Endodermal cell (in vitro differentiated cells): ENCODE measurements at regions not wholly inside any gene's neighbourhood (a gene's known extent, or its start where the extent isn't known, plus 50 kb on each side); places are given as distances from the start of the nearest gene placed in this dataset.

Experiments used
- DNase-seq: peaks from one replicate; pipeline ENCODE4 v3.0.0-alpha.2; 2017
- H3K27ac ChIP-seq: 2 replicates; pipeline ENCODE4 v1.5.1; 2013; ENCODE audit warnings: mild to moderate bottlenecking, low read depth, low read length, moderate library complexity
- H3K27me3 ChIP-seq: 2 replicates; pipeline ENCODE4 v1.6.1; 2013; ENCODE audit warnings: mild to moderate bottlenecking, low read length, moderate library complexity; ENCODE audit not compliant: insufficient read depth, control insufficient read depth, poor library complexity, severe bottlenecking
- H3K36me3 ChIP-seq: 2 replicates; pipeline ENCODE4 v1.7.0; 2013; ENCODE audit warnings: mild to moderate bottlenecking, low read length, moderate library complexity; ENCODE audit not compliant: control insufficient read depth, insufficient read depth
- H3K4me1 ChIP-seq: one replicate; pipeline ENCODE4 v1.7.0; 2013; ENCODE audit warnings: low read length; ENCODE audit not compliant: control insufficient read depth, insufficient read depth
- H3K4me3 ChIP-seq: 2 replicates; pipeline ENCODE4 v1.5.1; 2013; ENCODE audit warnings: mild to moderate bottlenecking, low read length, moderate library complexity
- H3K9ac ChIP-seq: 2 replicates; pipeline ENCODE4 v1.6.1; 2013; ENCODE audit warnings: mild to moderate bottlenecking, low read length, moderate library complexity; ENCODE audit not compliant: poor library complexity, severe bottlenecking; ENCODE audit errors: extremely low read depth
- H3K9me3 ChIP-seq: 2 replicates; pipeline ENCODE4 v1.6.1; 2013; ENCODE audit warnings: mild to moderate bottlenecking, low read length, moderate library complexity; ENCODE audit not compliant: control insufficient read depth
- H3K27ac Mint-ChIP-seq: 2 replicates; pipeline ENCODE4 v1.8.0; 2020; ENCODE audit warnings: mixed read lengths
- H3K27me3 Mint-ChIP-seq: 2 replicates; pipeline ENCODE4 v1.8.0; 2021; ENCODE audit warnings: mild to moderate bottlenecking, mixed read lengths; ENCODE audit not compliant: insufficient read depth
- H3K36me3 Mint-ChIP-seq: 2 replicates; pipeline ENCODE4 v1.8.0; 2020; ENCODE audit warnings: low read depth, mixed read lengths
- H3K4me1 Mint-ChIP-seq: 2 replicates; pipeline ENCODE4 v1.8.0; 2020; ENCODE audit warnings: mixed read lengths
- H3K4me3 Mint-ChIP-seq: 2 replicates; pipeline ENCODE4 v1.8.0; 2020; ENCODE audit warnings: mild to moderate bottlenecking, moderate library complexity, mixed read lengths
- H3K9me3 Mint-ChIP-seq: 2 replicates; pipeline ENCODE4 v1.8.0; 2020; ENCODE audit warnings: mild to moderate bottlenecking, mixed read lengths
- CTCF ChIP-seq: fragments of 200-600 bp; sonication (generic); conservative IDR thresholded peaks from 2 replicates; pipeline ENCODE4 v1.5.0; 2021; ENCODE audit warnings: antibody characterized with exemption, mild to moderate bottlenecking
- WGBS, 2 experiments: methylation state at CpG; one replicate each; pipeline versions ENCODE4 v1.1.5 to v1.1.7; 2013; ENCODE audit warnings: missing lambda C conversion rate in 2 of 2, mixed read lengths in 1 of 2; ENCODE audit not compliant: insufficient coverage in 1 of 2, insufficient read length in 1 of 2; 5-methylcytosine and 5-hydroxymethylcytosine counted together

GRCh38 chr20:39600156-39600555 is 638.0 kb downstream of the DHX35 start:
- Histone ChIP-seq H3K9ac (no peak overlapping the region), H3K4me1 (no peaks in the 10 kb centered on the region), H3K27me3 (no peaks in the 10 kb centered on the region), H3K27ac (no peak overlapping the region), H3K4me3 (no peak overlapping the region), H3K9me3 (no peaks in the 10 kb centered on the region), H3K36me3 (no peaks in the 10 kb centered on the region)
- Mint-ChIP-seq H3K27ac (no peak overlapping the region), H3K4me1 (no peaks in the 10 kb centered on the region), H3K4me3 (no peak overlapping the region), H3K27me3 (peaks cover 7% of the 10 kb centered on the region), H3K9me3 (no peaks in the 10 kb centered on the region), H3K36me3 (no peaks in the 10 kb centered on the region)
- WGBS, 2 experiments: 78 to 89% methylated on average over 1 of the region's 1 CpG
- no peak for TF ChIP-seq CTCF
- DNase-seq: no peak

GRCh38 chr20:39596554-39596953 is 634.4 kb downstream of the DHX35 start:
- H3K27me3 ChIP-seq: no peaks in the 10 kb centered on the region
- H3K27ac ChIP-seq: no peak overlapping the region
- H3K36me3 ChIP-seq: no peaks in the 10 kb centered on the region
- no peaks in the 10 kb centered on the region for H3K4me1 ChIP-seq
- DNase-seq: no peak
- H3K4me3 ChIP-seq: no peak overlapping the region
- H3K9me3 ChIP-seq: no peaks in the 10 kb centered on the region
- no peaks in the 10 kb centered on the region for H3K9me3 Mint-ChIP-seq
- 86 to 90% methylated on average over 3 to 5 of the region's 6 CpGs for WGBS, 2 experiments
- no peaks in the 10 kb centered on the region for H3K36me3 Mint-ChIP-seq
- TF ChIP-seq CTCF: no peak
- no peak overlapping the region for H3K4me3 Mint-ChIP-seq
- H3K4me1 Mint-ChIP-seq: no peaks in the 10 kb centered on the region
- H3K27me3 Mint-ChIP-seq: peaks cover 5% of the 10 kb centered on the region
- H3K27ac Mint-ChIP-seq: no peak overlapping the region
- H3K9ac ChIP-seq: no peak overlapping the region

- no peaks in the 10 kb centered on the region for H3K36me3 Mint-ChIP-seq
Measured at GRCh38 chr20:39592371-39592770, 630.2 kb downstream of the DHX35 start.

More at GRCh38 chr20:39592371-39592770, 630.2 kb downstream of the DHX35 start:
- Histone ChIP-seq H3K4me1 (no peaks in the 10 kb centered on the region), H3K36me3 (no peaks in the 10 kb centered on the region), H3K27me3 (no peaks in the 10 kb centered on the region), H3K9ac (no peak overlapping the region), H3K9me3 (no peaks in the 10 kb centered on the region), H3K27ac (no peak overlapping the region), H3K4me3 (no peak overlapping the region)
- Mint-ChIP-seq H3K27ac (no peak overlapping the region), H3K9me3 (no peaks in the 10 kb centered on the region), H3K4me1 (no peaks in the 10 kb centered on the region), H3K4me3 (no peak overlapping the region), H3K27me3 (peaks cover 2% of the 10 kb centered on the region)
- no peak for DNase-seq
- 87 to 89% methylated on average over 4 to 7 of the region's 7 CpGs for WGBS, 2 experiments
- no peak for TF ChIP-seq CTCF
